GM18951 (cell line): ENCODE measurements at regions not wholly inside any gene's neighbourhood (a gene's known extent, or its start where the extent isn't known, plus 50 kb on each side); places are given as distances from the start of the nearest gene placed in this dataset.

Experiments
- POLR2A ChIP-seq: IDR thresholded peaks from 4 replicates; pipeline ENCODE4 v1.6.1; 2011; ENCODE audit warnings: mild to moderate bottlenecking; ENCODE audit not compliant: insufficient read length, insufficient read depth; ENCODE audit errors: extremely low read depth
- in situ Hi-C: fragments of 300-500 bp; cut with MboI; formaldehyde crosslinking; loops from one replicate; pipeline ENCODE4 v1.12.0; 2022; ENCODE audit warnings: low sequenced_read_pairs, mixed read lengths, inconsistent platforms; ENCODE audit not compliant: unreplicated experiment

- no peak for TF ChIP-seq POLR2A
Measured at GRCh38 chr2:144586476-144586875, 66.6 kb upstream of the ZEB2 start.

GRCh38 chr2:144583741-144584453 is 64.0 kb upstream of the ZEB2 start:
- in situ Hi-C loops: no loop called here
- TF ChIP-seq POLR2A: no peak

More at GRCh38 chr2:144586476-144586875, 66.6 kb upstream of the ZEB2 start:
- in situ Hi-C loops: no loop called here

DNA sequence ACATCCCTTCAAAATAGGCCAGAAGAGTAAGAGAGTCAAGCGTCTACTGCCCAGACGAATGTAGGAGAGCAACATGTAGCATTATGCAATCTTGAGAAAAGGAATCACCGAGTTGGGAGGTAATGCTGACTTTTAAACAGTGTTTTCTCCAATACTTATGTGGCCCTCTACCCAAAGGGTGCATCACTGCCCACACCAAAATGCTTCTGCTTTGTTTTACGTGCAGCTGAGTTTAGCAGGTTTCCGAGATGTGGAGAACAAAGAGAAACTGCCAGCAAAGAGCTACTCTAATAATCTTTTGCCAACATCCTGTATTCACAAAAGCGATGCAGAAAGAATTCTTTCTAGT is 63.4 kb upstream of the ZEB2 start:
- in situ Hi-C loops: no loop called here
- no peak for TF ChIP-seq POLR2A

DNA sequence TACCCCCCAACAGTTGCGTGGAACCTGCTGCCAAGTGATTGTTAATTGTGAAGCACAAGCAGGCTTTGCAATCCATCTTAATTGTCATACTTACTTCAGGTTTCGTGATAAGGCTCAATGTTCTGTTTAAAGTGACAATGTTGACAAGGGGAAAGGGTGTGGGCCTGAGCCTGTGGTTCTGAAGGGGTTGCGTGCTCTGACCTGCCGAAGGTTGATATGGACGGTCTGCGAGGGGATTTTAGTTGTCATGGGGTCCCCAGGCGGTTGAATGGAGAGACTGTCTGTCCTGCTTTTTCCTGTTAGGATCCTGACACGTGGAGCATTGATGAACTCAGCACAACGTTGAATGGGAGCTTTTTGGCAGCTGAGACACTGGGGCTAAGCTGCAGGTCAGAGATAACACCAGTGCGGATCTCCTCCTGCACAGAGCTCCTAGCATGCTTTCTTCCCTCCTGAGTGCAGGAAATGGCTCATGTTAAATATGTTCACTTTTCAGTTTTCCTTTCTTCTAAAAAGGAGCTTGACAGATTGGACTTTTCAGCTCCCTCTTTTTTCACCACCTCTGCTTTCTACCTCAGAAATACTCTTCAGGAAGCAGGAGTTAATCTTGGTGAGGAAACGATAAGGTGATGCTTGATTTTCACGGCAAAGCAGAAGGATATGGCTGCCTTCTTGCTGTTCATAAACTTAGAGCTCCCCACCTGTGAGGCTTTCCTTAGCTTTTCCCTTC is 62.9 kb upstream of the ZEB2 start:
- in situ Hi-C loops: no loop called here
- no peak for TF ChIP-seq POLR2A

- in situ Hi-C loops: no loop called here
- TF ChIP-seq POLR2A: no peak
Measured at GRCh38 chr2:144580521-144581161, 60.7 kb upstream of the ZEB2 start.

- no peak for TF ChIP-seq POLR2A
- in situ Hi-C loops: no loop called here
Measured at GRCh38 chr2:144579556-144579955, 59.6 kb upstream of the ZEB2 start.

- in situ Hi-C loops: no loop called here
- no peak for TF ChIP-seq POLR2A
Measured at GRCh38 chr2:144578099-144578498, 58.2 kb upstream of the ZEB2 start.

DNA sequence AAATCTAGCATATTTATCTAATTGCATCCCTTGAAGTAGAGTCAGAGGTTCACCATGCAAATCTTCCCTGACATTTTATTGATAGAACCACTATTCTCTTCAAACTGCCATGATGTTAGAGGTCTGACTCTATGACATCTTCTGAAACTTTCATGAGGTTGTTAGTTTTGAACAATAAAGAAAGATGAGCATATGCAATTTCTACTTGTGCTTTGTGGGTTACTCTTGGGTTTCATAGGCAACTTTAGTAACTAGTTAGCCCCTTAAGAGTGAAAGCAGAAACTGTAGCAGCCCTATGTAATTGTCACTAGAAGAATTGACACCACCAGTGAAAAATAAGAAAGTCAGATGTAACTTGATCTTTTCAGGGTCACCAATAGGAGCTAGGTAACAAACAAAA is 53.1 kb upstream of the ZEB2 start:
- TF ChIP-seq POLR2A: no peak
- in situ Hi-C loops: no loop called here

GRCh38 chr2:144571770-144572169 is 51.9 kb upstream of the ZEB2 start:
- in situ Hi-C loops: no loop called here
- no peak for TF ChIP-seq POLR2A

DNA sequence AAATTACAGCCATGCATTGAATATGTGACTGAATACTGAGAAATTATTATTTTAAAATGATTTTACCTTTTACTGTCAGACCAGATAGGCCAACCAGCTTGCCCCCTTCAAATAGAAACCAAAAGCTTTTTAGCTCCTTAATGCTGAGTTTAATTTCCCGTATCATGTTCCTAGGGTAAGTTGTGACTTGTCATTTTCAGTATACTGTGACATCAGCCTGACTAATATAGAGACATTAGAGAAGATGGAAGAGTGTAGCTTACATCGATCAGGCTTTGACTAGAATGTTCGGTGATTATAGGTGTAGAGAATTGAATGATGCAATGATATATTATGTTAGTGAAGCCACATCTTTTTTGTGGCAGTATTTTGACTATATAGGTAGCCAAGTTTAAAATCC is 50.6 kb upstream of the ZEB2 start:
- no peak for TF ChIP-seq POLR2A
- in situ Hi-C loops: no loop called here
